GM19467 (cell line): ENCODE measurements at regions not wholly inside any gene's neighbourhood (a gene's known extent, or its start where the extent isn't known, plus 50 kb on each side); places are given as distances from the start of the nearest gene placed in this dataset.

Experiments
- ATAC-seq: cut with Tn5 transposase; IDR thresholded peaks from one replicate; pipeline ENCODE4 v1.9.1; 2021; ENCODE audit warnings: mild to moderate bottlenecking, moderate library complexity; ENCODE audit not compliant: unreplicated experiment

DNA sequence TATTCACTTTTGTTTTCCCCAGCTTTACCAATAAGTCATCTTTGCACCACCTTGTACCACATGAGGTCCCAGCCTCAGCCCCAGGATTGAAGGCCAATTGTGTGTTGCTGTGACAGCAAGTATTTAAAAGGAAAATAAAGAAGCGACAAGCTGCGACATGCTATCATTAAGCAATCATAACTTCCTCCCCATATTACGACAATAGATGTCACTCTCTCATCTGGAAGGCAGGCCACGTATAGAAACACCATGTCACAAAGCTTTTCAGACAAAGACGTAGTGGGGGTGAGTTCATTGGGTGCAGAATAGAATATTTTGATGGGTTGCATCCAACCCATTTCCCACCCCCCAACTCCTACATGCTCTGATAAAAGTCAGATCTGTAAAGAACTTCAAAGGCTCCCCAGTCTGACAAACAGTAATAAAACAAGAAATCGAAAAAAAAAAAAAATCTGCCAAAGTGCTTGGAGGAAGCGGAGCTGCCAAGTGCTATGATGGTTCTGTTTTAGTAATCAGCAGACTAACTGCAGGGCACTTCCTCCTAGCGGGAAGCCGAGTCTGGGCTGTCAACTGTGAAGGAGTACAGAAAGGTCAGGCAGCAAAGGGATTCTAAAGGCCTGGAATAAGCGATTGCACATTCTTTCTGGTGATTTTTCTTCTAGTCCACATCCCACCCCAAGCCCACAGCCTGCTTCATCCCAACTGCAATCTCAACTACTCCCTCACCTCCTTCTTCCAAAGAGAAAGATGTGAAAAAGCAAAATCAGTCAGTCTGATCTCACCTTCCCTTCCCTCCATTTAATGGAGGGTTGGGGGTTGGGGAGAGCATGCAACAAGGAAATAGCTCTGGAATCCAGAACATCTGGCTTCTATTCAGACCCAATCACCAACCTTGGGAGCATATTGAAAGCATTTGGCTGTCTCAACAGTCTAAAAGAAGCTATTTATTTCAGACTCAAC lies 131.4 kb upstream of the UBASH3B start:
- ATAC-seq: no peak

- no peak for ATAC-seq
Measured at GRCh38 chr11:122521626-122522025, 133.9 kb upstream of the UBASH3B start.

GRCh38 chr11:122517403-122518379 lies 137.8 kb upstream of the UBASH3B start:
- ATAC-seq: no peak

DNA sequence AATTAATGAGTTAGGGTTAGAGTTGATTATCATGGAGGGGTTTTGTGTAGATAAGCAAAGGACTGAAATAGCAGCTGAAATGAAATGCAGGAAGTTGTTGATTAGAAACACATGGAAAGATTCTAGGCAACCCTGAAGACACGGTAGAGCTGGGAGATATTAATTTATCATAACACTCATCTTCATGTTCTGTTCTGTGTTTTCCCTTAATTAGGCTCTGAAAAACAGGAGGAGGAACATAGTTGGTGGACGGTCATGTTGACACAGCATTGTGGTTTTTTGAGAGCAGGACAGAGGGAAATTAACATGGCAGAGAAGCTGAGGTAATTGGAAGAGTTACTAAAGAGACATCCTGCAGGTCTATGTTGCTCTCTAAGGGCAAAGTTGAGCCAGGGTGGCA lies 138.8 kb upstream of the UBASH3B start:
- ATAC-seq: no peak

DNA sequence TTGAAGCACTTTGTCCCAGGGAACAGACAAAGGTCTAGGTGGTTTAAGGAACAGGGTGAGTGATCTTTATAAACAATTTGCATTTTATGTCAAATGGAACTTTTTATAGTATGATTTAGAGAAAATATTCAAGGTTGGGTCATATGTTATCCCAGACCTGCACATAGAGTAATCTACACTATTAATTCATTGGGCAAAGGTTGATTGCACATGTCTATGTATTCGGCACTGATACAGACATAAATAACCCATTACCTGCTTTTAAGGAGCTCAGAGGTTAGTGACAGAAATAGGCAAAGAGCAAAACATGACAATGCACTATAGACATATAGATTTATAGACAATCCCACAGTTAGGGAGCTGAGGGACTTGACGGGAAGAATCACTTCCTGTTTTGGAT lies 141.5 kb upstream of the UBASH3B start:
- ATAC-seq: no peak

- no peak for ATAC-seq
Measured at GRCh38 chr11:122513328-122513727, 142.2 kb upstream of the UBASH3B start.

GRCh38 chr11:122512688-122513087 lies 142.8 kb upstream of the UBASH3B start:
- ATAC-seq: no peak

- no peak for ATAC-seq
Measured at GRCh38 chr11:122509899-122510298, 145.6 kb upstream of the UBASH3B start.

DNA sequence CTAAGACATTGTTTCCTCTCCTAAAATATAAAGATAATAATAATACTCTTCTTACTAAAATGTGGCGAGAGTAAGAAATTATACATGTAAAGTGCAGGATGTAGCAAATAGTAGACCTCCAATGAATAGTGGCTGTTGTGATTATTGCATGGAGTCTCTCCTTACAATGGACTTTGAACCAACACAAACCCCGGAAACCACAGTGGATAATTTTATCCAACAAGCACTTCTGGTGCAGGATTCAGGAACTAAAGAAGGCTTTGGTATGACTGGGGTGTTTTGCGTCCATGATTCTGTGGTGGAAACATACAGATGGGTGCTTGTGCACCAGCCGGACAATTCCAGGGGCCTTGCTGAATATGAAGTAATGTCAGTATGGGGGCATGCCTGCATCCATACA lies 146.4 kb upstream of the UBASH3B start:
- no peak for ATAC-seq

- peak; percentile 80 for ATAC-seq
Measured at GRCh38 chr11:122505304-122506006, 150.1 kb upstream of the UBASH3B start.

GRCh38 chr11:122494221-122494620 lies 161.3 kb upstream of the UBASH3B start:
- ATAC-seq: no peak

- ATAC-seq: no peak
Measured at GRCh38 chr11:122491509-122491908, 164.0 kb upstream of the UBASH3B start.

- no peak for ATAC-seq
Measured at GRCh38 chr11:122488892-122489706, 166.4 kb upstream of the UBASH3B start.

GRCh38 chr11:122487669-122488068 lies 167.9 kb upstream of the UBASH3B start:
- ATAC-seq: no peak

DNA sequence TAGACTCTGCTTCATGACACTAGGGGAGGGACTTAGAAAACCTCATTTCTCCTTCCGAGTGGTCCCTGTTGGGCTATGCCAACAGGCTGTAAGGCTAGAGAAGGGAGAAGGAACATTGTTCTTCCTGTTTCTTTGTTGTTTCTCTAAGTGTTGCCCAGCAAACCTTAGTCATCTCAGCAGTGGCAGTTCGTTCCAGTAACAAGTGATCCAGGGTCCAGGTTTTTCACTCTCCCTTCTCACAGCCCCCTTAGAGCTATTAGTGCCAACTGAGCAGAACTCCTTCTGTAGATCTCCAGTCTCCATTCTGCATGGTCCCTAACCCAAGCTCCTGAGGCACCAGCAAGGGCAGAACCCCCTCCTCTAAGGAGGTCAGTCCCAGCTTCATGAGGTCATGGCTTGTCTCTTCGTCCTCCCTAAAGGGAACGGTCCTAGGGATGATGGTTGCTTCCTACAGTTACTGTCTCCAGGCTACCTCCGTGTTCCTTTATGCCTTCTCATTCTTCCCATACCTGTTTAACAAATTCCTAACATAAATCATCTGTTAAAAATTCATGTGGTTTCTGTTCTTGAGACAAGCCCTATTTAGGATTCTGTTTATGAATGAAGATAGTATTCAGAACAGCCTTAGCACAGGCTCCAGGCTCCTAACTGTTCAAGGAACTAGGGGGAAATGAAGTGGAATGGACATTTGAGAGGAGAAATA lies 168.6 kb upstream of the UBASH3B start:
- ATAC-seq: no peak

DNA sequence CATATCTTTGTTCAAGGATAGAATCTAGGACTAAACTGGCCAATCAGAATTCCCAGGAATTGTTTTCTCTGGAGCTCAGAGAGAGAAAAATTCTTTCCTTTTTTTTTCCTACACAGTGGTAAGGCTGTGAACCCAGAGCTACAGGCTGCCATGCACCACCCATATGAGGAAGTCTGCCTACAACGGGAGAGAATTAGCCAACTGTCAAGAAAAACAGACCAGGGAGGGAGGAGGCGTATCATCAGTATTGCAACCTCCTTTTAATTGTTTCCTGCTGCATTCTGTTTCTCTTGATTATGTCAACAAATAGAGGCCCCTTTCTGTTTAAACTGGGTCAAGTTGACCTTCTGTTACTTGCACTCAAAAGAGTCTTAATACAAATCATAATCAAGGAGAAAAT lies 176.5 kb upstream of the UBASH3B start:
- no peak for ATAC-seq

DNA sequence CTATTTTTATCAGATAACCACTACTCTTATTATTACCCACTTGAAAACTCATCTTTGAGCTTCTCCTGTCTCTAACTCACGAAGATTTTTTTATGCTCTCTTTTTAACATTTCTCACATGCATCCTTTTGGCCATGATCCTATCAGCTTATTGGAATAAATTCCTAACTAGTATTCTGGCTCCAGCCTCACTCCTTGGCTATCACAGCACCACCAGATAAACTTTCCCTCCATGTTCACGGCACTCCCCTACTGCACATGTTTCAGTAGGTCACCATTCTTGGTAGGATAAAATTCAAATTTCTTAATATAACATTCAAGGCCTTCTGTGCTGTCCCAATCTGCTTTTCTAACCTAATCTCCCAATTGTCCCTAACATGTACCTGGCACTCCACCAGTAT lies 186.6 kb upstream of the UBASH3B start:
- ATAC-seq: no peak

DNA sequence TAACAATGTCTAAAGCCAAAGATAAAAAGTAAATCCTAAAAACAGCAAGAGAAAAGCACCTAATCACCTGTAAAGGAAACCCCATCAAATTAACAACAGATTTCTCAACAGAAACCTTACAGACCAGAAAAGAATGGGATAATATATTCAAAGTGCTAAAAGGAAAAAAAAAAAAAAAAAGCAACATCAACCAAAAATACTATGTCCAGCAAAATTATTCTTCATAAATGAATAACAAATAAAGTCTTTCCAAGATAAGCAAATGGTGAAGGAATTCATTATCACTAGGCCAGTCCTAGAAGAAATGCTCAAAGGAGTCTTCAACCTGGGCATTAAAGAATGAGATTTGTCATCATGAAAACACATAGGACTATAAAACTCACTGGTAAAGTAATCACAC lies 192.0 kb upstream of the UBASH3B start:
- no peak for ATAC-seq

- no peak for ATAC-seq
Measured at GRCh38 chr11:122459064-122459463, 196.5 kb upstream of the UBASH3B start.
